H1 (cell line): ENCODE measurements at regions not wholly inside any gene's neighbourhood (a gene's known extent, or its start where the extent isn't known, plus 50 kb on each side); places are given as distances from the start of the nearest gene placed in this dataset.

Experiments
- CTCF ChIA-PET: fragments of 300-600 bp; sonication (Branson Sonifier 250); formaldehyde crosslinking; loops from one replicate; lab custom pipeline; 2021; ENCODE audit not compliant: partially characterized antibody; lab: Charles Lee
- POLR2A ChIA-PET: fragments of 300-600 bp; sonication (Branson Sonifier 250); formaldehyde crosslinking; loops from one replicate; lab custom pipeline; 2021; ENCODE audit warnings: inconsistent platforms; ENCODE audit not compliant: partially characterized antibody; lab: Charles Lee
- DNase-seq, 2 experiments: peaks; one replicate each; pipeline versions ENCODE4 v3.0.0 to v3.0.0-alpha.2; 2010 to 2022; ENCODE audit warnings: low spot score in 2 of 2, low read depth in 1 of 2, mixed read lengths in 1 of 2
- FAIRE-seq: peaks from 2 replicates; lab custom pipeline; 2011; peaks lifted over from hg19 to GRCh38; lab: Jason Lieb, UNC
- H2AFZ ChIP-seq: 2 replicates; pipeline ENCODE4 v1.8.1; 2012; ENCODE audit warnings: low read length, inconsistent platforms
- H2AK5ac ChIP-seq: 2 replicates; pipeline ENCODE4 v1.6.1; 2013; ENCODE audit warnings: low read depth, low read length
- H2BK120ac ChIP-seq: replicated peaks from 2 replicates; pipeline ENCODE3; 2013; ENCODE audit warnings: low read depth, low read length, inconsistent platforms
- H2BK12ac ChIP-seq: 2 replicates; pipeline ENCODE4 v1.6.1; 2013; ENCODE audit warnings: low read depth, low read length
- H2BK15ac ChIP-seq: 2 replicates; pipeline ENCODE4 v1.6.1; 2013; ENCODE audit warnings: low read length
- H2BK20ac ChIP-seq: 2 replicates; pipeline ENCODE4 v1.6.1; 2013; ENCODE audit warnings: low read length
- H2BK5ac ChIP-seq: 2 replicates; pipeline ENCODE4 v1.6.1; 2013; ENCODE audit warnings: low read depth, low read length
- H3K14ac ChIP-seq: 2 replicates; pipeline ENCODE4 v1.6.1; 2013; ENCODE audit warnings: inconsistent platforms; ENCODE audit not compliant: insufficient read length
- H3K18ac ChIP-seq: 2 replicates; pipeline ENCODE4 v1.6.1; 2013; ENCODE audit warnings: low read length; ENCODE audit errors: extremely low read depth
- H3K23ac ChIP-seq: 2 replicates; pipeline ENCODE4 v1.6.1; 2013; ENCODE audit warnings: inconsistent platforms; ENCODE audit not compliant: insufficient read length
- H3K23me2 ChIP-seq: 2 replicates; pipeline ENCODE4 v1.6.1; 2013; ENCODE audit warnings: low read depth, low read length
- H3K27ac ChIP-seq: 2 replicates; pipeline ENCODE4 v1.6.1; 2011; ENCODE audit warnings: low read depth, low read length, inconsistent platforms
- H3K27me3 ChIP-seq, 4 experiments: replicated peaks in 1 of 4; 1 replicate in 1 of 4; 2 replicates in 3 of 4; pipeline versions ENCODE4 v1.6.1 to v1.8.1; 2011 to 2013; ENCODE audit warnings: low read length in 3 of 4, mild to moderate bottlenecking in 3 of 4, inconsistent platforms in 2 of 4, mixed read lengths in 2 of 4, moderate library complexity in 1 of 4; ENCODE audit not compliant: control insufficient read depth in 3 of 4, insufficient read depth in 3 of 4; ENCODE audit errors: extremely low read depth in 1 of 4
- H3K36me3 ChIP-seq, 4 experiments: 2 replicates each; pipeline versions ENCODE4 v1.6.1 to v1.8.1; 2011 to 2013; ENCODE audit warnings: mild to moderate bottlenecking in 4 of 4, low read length in 3 of 4, moderate library complexity in 2 of 4, control low read depth in 1 of 4, inconsistent platforms in 1 of 4; ENCODE audit not compliant: insufficient read depth in 4 of 4, control insufficient read depth in 2 of 4
- H3K4ac ChIP-seq: replicated peaks from 2 replicates; pipeline ENCODE3; 2013; ENCODE audit warnings: low read length, low read depth, mixed read lengths, inconsistent platforms; ENCODE audit not compliant: insufficient read length
- H3K4me1 ChIP-seq, 4 experiments: replicated peaks in 1 of 4; 1 replicate in 1 of 4; 2 replicates in 3 of 4; pipeline versions ENCODE4 v1.6.1 to v1.8.1; 2011 to 2013; ENCODE audit warnings: low read length in 3 of 4, inconsistent platforms in 2 of 4, mixed read lengths in 1 of 4; ENCODE audit not compliant: insufficient read depth in 4 of 4, control insufficient read depth in 3 of 4
- H3K4me2 ChIP-seq, 2 experiments: 2 replicates each; pipeline versions ENCODE4 v1.6.1 to v1.8.1; 2011 to 2013; ENCODE audit warnings: low read depth in 2 of 2, low read length in 2 of 2, control low read depth in 1 of 2, inconsistent platforms in 1 of 2, mild to moderate bottlenecking in 1 of 2; ENCODE audit not compliant: insufficient read depth in 1 of 2
- H3K4me3 ChIP-seq, 4 experiments: fragments of 200-600, 300-600 bp in 1 of 4; sonication (generic), shearing (Covaris generic), sonication (Bioruptor Twin) in 1 of 4; 2 replicates each; pipeline versions ENCODE4 v1.5.1 to v1.8.1; 2011 to 2016; ENCODE audit warnings: low read length in 4 of 4, low read depth in 3 of 4, control low read depth in 2 of 4, inconsistent platforms in 2 of 4, mild to moderate bottlenecking in 2 of 4, mixed read lengths in 1 of 4, moderate library complexity in 1 of 4; ENCODE audit not compliant: insufficient read depth in 2 of 4; ENCODE audit errors: extremely low read depth in 1 of 4
- H3K56ac ChIP-seq: replicated peaks from 2 replicates; pipeline ENCODE3; 2013; ENCODE audit warnings: low read depth, mild to moderate bottlenecking, mixed read lengths, low read length, inconsistent platforms; ENCODE audit not compliant: insufficient read length
- H3K79me1 ChIP-seq: 2 replicates; pipeline ENCODE4 v1.6.1; 2013; ENCODE audit warnings: low read depth, low read length, control low read depth
- H3K79me2 ChIP-seq, 2 experiments: 2 replicates each; pipeline versions ENCODE4 v1.6.1 to v1.8.1; 2012 to 2013; ENCODE audit warnings: low read length in 2 of 2, mild to moderate bottlenecking in 2 of 2, inconsistent platforms in 1 of 2; ENCODE audit not compliant: insufficient read depth in 2 of 2, control insufficient read depth in 1 of 2
- H3K9ac ChIP-seq, 4 experiments: replicated peaks in 1 of 4; 1 replicate in 1 of 4; 2 replicates in 3 of 4; pipeline versions ENCODE4 v1.6.1 to v1.8.1; 2011 to 2013; ENCODE audit warnings: low read depth in 3 of 4, low read length in 3 of 4, control low read depth in 2 of 4, mild to moderate bottlenecking in 2 of 4, moderate library complexity in 2 of 4, inconsistent platforms in 1 of 4; ENCODE audit errors: extremely low read depth in 1 of 4
- H3K9me3 ChIP-seq, 2 experiments: 2 replicates each; pipeline versions ENCODE4 v1.6.1 to v1.8.1; 2012 to 2013; ENCODE audit warnings: mild to moderate bottlenecking in 2 of 2, moderate library complexity in 2 of 2, control low read depth in 1 of 2, inconsistent platforms in 1 of 2, low read depth in 1 of 2, low read length in 1 of 2, mixed read lengths in 1 of 2; ENCODE audit not compliant: insufficient read depth in 2 of 2
- H4K20me1 ChIP-seq, 2 experiments: replicated peaks in 1 of 2; 2 replicates each; pipeline versions ENCODE3 to v1.8.1; 2011 to 2013; ENCODE audit warnings: inconsistent platforms in 2 of 2, low read length in 2 of 2, mild to moderate bottlenecking in 1 of 2; ENCODE audit not compliant: insufficient read depth in 2 of 2, control insufficient read depth in 1 of 2
- H4K5ac ChIP-seq: 2 replicates; pipeline ENCODE4 v1.6.1; 2013; ENCODE audit warnings: low read length, low read depth, mixed read lengths, inconsistent platforms; ENCODE audit not compliant: insufficient read length
- H4K8ac ChIP-seq: 2 replicates; pipeline ENCODE4 v1.8.0; 2013; ENCODE audit warnings: mild to moderate bottlenecking, moderate library complexity, low read length, inconsistent platforms; ENCODE audit not compliant: insufficient read depth; ENCODE audit errors: extremely low read depth
- H4K91ac ChIP-seq: replicated peaks from 2 replicates; pipeline ENCODE3; 2013; ENCODE audit warnings: low read length, mixed read lengths, inconsistent platforms; ENCODE audit not compliant: insufficient read length
- ASH2L ChIP-seq: fragments of 200-600, 300-600 bp; sonication (generic); IDR thresholded peaks from one replicate; pipeline ENCODE4 v1.7.1; 2017; ENCODE audit warnings: low read length
- BCL11A ChIP-seq, 2 experiments: IDR thresholded peaks; one replicate each; pipeline ENCODE4 v1.6.1; 2011; ENCODE audit warnings: low read depth in 2 of 2, low read length in 2 of 2, mild to moderate bottlenecking in 2 of 2
- CHD1 ChIP-seq: IDR thresholded peaks from 2 replicates; pipeline ENCODE4 v1.6.1; 2012; ENCODE audit warnings: low read depth, low read length, improper control_type of control experiment
- EGR1 ChIP-seq: IDR thresholded peaks from 2 replicates; pipeline ENCODE4 v1.6.1; 2011; ENCODE audit warnings: low read depth, low read length, borderline replicate concordance
- EP300 ChIP-seq, 2 experiments: IDR thresholded peaks; 1 replicate in 1 of 2; 2 replicates in 1 of 2; pipeline ENCODE4 v1.6.1; 2011 to 2012; ENCODE audit warnings: low read depth in 2 of 2, low read length in 2 of 2, mild to moderate bottlenecking in 2 of 2, borderline replicate concordance in 1 of 2, inconsistent platforms in 1 of 2, moderate library complexity in 1 of 2
- HDAC2 ChIP-seq, 2 experiments: fragments of 300-600 bp in 1 of 2; sonication (generic) in 1 of 2; IDR thresholded peaks; 2 replicates each; pipeline ENCODE4 v1.6.1; 2011 to 2012; ENCODE audit warnings: low read depth in 2 of 2, low read length in 2 of 2, mild to moderate bottlenecking in 2 of 2, moderate library complexity in 2 of 2, borderline replicate concordance in 1 of 2, inconsistent platforms in 1 of 2
- HDAC6 ChIP-seq: IDR thresholded peaks from one replicate; pipeline ENCODE4 v1.7.1; 2012; ENCODE audit warnings: low read depth, mild to moderate bottlenecking, inconsistent platforms, low read length, moderate library complexity
- KDM5A ChIP-seq: fragments of 200-600 bp; IDR thresholded peaks from 2 replicates; pipeline ENCODE4 v1.7.1; 2012; ENCODE audit warnings: mild to moderate bottlenecking, low read length, inconsistent platforms, mixed read lengths
- RAD21 ChIP-seq, 2 experiments: IDR thresholded peaks in 1 of 2; conservative IDR thresholded peaks in 1 of 2; 2 replicates each; pipeline ENCODE4 v1.6.1; 2011; ENCODE audit warnings: low read depth in 2 of 2, low read length in 2 of 2, improper control_type of control experiment in 1 of 2, inconsistent platforms in 1 of 2, mild to moderate bottlenecking in 1 of 2, moderate library complexity in 1 of 2
- RFX5 ChIP-seq: IDR thresholded peaks from 2 replicates; pipeline ENCODE4 v1.6.1; 2011; ENCODE audit warnings: low read depth, low read length, improper control_type of control experiment, borderline replicate concordance
- RXRA ChIP-seq: IDR thresholded peaks from 2 replicates; pipeline ENCODE4 v1.6.1; 2011; ENCODE audit warnings: low read depth, mild to moderate bottlenecking, low read length, moderate library complexity; ENCODE audit not compliant: insufficient read depth
- SIRT6 ChIP-seq: IDR thresholded peaks from one replicate; pipeline ENCODE4 v1.7.1; 2012; ENCODE audit warnings: low read length, inconsistent platforms
- YY1 ChIP-seq: IDR thresholded peaks from 2 replicates; pipeline ENCODE4 v1.6.1; 2011; ENCODE audit warnings: low read depth, mild to moderate bottlenecking, low read length
- WGBS, 2 experiments: shearing (Covaris generic) in 1 of 2; methylation state at CpG; one replicate each; pipeline versions ENCODE4 v1.1.6 to v1.1.7; 2013 to 2015; ENCODE audit warnings: low lambda C conversion rate in 2 of 2, mixed read lengths in 2 of 2, inconsistent platforms in 1 of 2, low coverage in 1 of 2, missing lambda C conversion rate in 1 of 2; ENCODE audit not compliant: insufficient replicate concordance in 2 of 2, insufficient coverage in 1 of 2, insufficient read length in 1 of 2; ENCODE audit errors: extremely low coverage in 1 of 2, missing lambda C conversion rate in 1 of 2; 5-methylcytosine and 5-hydroxymethylcytosine counted together
- TF ChIP-seq, protein P1 (sequence below): IDR thresholded peaks from 2 replicates; pipeline ENCODE4 v1.6.1; 2012; ENCODE audit warnings: inconsistent platforms

GRCh38 chr5:115417076-115417475, 120.6 kb upstream of the CCDC112 start:
- H4K8ac ChIP-seq: no peak overlapping the region
- no peaks in the 10 kb centered on the region for H3K79me1 ChIP-seq
- no peak overlapping the region for H3K18ac ChIP-seq
- POLR2A ChIA-PET: interaction anchor here (1.4 kb wide), 1 partner anchor 9 kb away, joined by 3 read pairs; no protein-coding TSS in a partner anchor
- FAIRE-seq (no peak), DNase-seq (no peak)
- no peak overlapping the region for H2AFZ ChIP-seq
- no peak overlapping the region for H2AK5ac ChIP-seq
- no peaks in the 10 kb centered on the region for H4K20me1 ChIP-seq
- CTCF ChIA-PET: interaction anchor here (1.0 kb wide), 1 partner anchor 9 kb away, joined by 3 read pairs; no protein-coding TSS in a partner anchor
- H2BK5ac ChIP-seq: no peak overlapping the region
- no peak overlapping the region for H2BK20ac ChIP-seq
- no peak overlapping the region for H2BK120ac ChIP-seq
- H3K9ac ChIP-seq: no peak overlapping the region
- no peak overlapping the region for H2BK15ac ChIP-seq
- H3K79me2 ChIP-seq: no peaks in the 10 kb centered on the region
- H3K27me3 ChIP-seq: no peaks in the 10 kb centered on the region
- no peak overlapping the region for H3K4me2 ChIP-seq
- no peaks in the 10 kb centered on the region for H3K36me3 ChIP-seq
- no peaks in the 10 kb centered on the region; the same call in 1 of the 2 replicates for H3K23me2 ChIP-seq
- no peaks in the 10 kb centered on the region for H3K9me3 ChIP-seq
- H3K56ac ChIP-seq: no peak overlapping the region
- H3K4me3 ChIP-seq: no peak overlapping the region
- H2BK12ac ChIP-seq: no peak overlapping the region
- 89% methylated on average over 3 of the region's 3 CpGs; no CpG with 5 or more reads in 1 of the 2 experiments for WGBS, 2 experiments
- no peak overlapping the region for H3K23ac ChIP-seq
- H3K4me1 ChIP-seq: 0 out of 7 replicates have a peak, but pooled peaks cover 0 to 4% (median 0%) of the 10 kb centered on the region in 4 experiments
- H3K27ac ChIP-seq: no peak overlapping the region
- no peak overlapping the region for H3K4ac ChIP-seq
- H4K91ac ChIP-seq: no peak overlapping the region
- H4K5ac ChIP-seq: no peak overlapping the region
- H3K14ac ChIP-seq: no peak overlapping the region
- TF ChIP-seq, protein P1, sequence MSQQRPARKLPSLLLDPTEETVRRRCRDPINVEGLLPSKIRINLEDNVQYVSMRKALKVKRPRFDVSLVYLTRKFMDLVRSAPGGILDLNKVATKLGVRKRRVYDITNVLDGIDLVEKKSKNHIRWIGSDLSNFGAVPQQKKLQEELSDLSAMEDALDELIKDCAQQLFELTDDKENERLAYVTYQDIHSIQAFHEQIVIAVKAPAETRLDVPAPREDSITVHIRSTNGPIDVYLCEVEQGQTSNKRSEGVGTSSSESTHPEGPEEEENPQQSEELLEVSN: no peak
- TF ChIP-seq CHD1 (no peak), SIRT6 (no peak), RFX5 (no peak), HDAC2 (IDR thresholded peaks at IDR 0.05; ENCODE audit: borderline replicate concordance in 1 of 2, low read depth in 2 of 2, low read length in 2 of 2) (no peak), RAD21 (IDR thresholded peaks at IDR 0.05 in 1 of 2, conservative IDR thresholded peaks at IDR 0.05 in 1 of 2; ENCODE audit: low read depth in 2 of 2, low read length in 2 of 2) (no peak), EP300 (IDR thresholded peaks at IDR 0.05; ENCODE audit: borderline replicate concordance in 1 of 2, low read depth in 2 of 2, low read length in 2 of 2) (no peak), BCL11A (IDR thresholded peaks at IDR 0.05; ENCODE audit: low read depth in 2 of 2, low read length in 2 of 2) (no peak), EGR1 (no peak), YY1 (no peak), KDM5A (no peak), RXRA (no peak), HDAC6 (no peak), ASH2L (no peak)
